Trophoblast cell (in vitro differentiated cells and primary cell): ENCODE measurements at regions not wholly inside any gene's neighbourhood (a gene's known extent, or its start where the extent isn't known, plus 50 kb on each side); places are given as distances from the start of the nearest gene placed in this dataset.

Experiments used
- DNase-seq, 2 donors: peaks; one replicate each; pipeline ENCODE4 v3.0.0-alpha.2; 2016
- H2AFZ ChIP-seq: 2 replicates; pipeline ENCODE4 v1.6.1; 2013; ENCODE audit warnings: low read length, moderate library complexity, mild to moderate bottlenecking; ENCODE audit not compliant: insufficient read depth, poor library complexity
- H2AK5ac ChIP-seq: 2 replicates; pipeline ENCODE4 v1.6.1; 2013; ENCODE audit warnings: mild to moderate bottlenecking, low read length
- H2BK120ac ChIP-seq: 2 replicates; pipeline ENCODE4 v1.6.1; 2013; ENCODE audit warnings: low read length, mild to moderate bottlenecking, moderate library complexity; ENCODE audit not compliant: insufficient read depth, poor library complexity
- H2BK12ac ChIP-seq: 2 replicates; pipeline ENCODE4 v1.6.1; 2013; ENCODE audit warnings: mild to moderate bottlenecking, low read length, moderate library complexity
- H2BK5ac ChIP-seq: 2 replicates; pipeline ENCODE4 v1.6.1; 2013; ENCODE audit warnings: low read length, low read depth, moderate library complexity, mild to moderate bottlenecking; ENCODE audit not compliant: poor library complexity
- H3K14ac ChIP-seq: 2 replicates; pipeline ENCODE4 v1.6.1; 2013; ENCODE audit warnings: mild to moderate bottlenecking, low read length
- H3K18ac ChIP-seq: 2 replicates; pipeline ENCODE4 v1.6.1; 2013; ENCODE audit warnings: mild to moderate bottlenecking, low read length
- H3K23ac ChIP-seq: 2 replicates; pipeline ENCODE4 v1.6.1; 2013; ENCODE audit warnings: low read length
- H3K27ac ChIP-seq: 2 replicates; pipeline ENCODE4 v1.5.1; 2013; ENCODE audit warnings: low read depth, mild to moderate bottlenecking, inconsistent platforms, low read length, moderate library complexity
- H3K27me3 ChIP-seq: 2 replicates; pipeline ENCODE4 v1.6.1; 2013; ENCODE audit warnings: inconsistent platforms, mild to moderate bottlenecking, low read length, moderate library complexity; ENCODE audit not compliant: insufficient read depth
- H3K36me3 ChIP-seq, 2 experiments: 1 replicate in 1 of 2; 2 replicates in 1 of 2; pipeline ENCODE4 v1.6.1; 2013; ENCODE audit warnings: low read length in 2 of 2, mild to moderate bottlenecking in 2 of 2, moderate library complexity in 1 of 2; ENCODE audit not compliant: insufficient read depth in 2 of 2, control insufficient read depth in 1 of 2
- H3K4ac ChIP-seq: 2 replicates; pipeline ENCODE4 v1.6.1; 2013; ENCODE audit warnings: low read depth, mild to moderate bottlenecking, low read length, moderate library complexity
- H3K4me1 ChIP-seq, 2 experiments: 1 replicate in 1 of 2; 2 replicates in 1 of 2; pipeline ENCODE4 v1.6.1; 2013; ENCODE audit warnings: low read length in 2 of 2, mild to moderate bottlenecking in 2 of 2, moderate library complexity in 1 of 2; ENCODE audit not compliant: insufficient read depth in 2 of 2, control insufficient read depth in 1 of 2
- H3K4me2 ChIP-seq: 2 replicates; pipeline ENCODE4 v1.6.1; 2013; ENCODE audit warnings: inconsistent platforms, mild to moderate bottlenecking, low read length, moderate library complexity
- H3K4me3 ChIP-seq: 2 replicates; pipeline ENCODE4 v1.5.1; 2013; ENCODE audit warnings: mild to moderate bottlenecking, low read depth, low read length, inconsistent platforms
- H3K79me1 ChIP-seq: one replicate; pipeline ENCODE4 v1.6.1; 2013; ENCODE audit warnings: low read length
- H3K79me2 ChIP-seq: 2 replicates; pipeline ENCODE4 v1.6.1; 2013; ENCODE audit warnings: low read length, mild to moderate bottlenecking; ENCODE audit not compliant: control insufficient read depth, insufficient read depth, poor library complexity
- H3K9ac ChIP-seq: 2 replicates; pipeline ENCODE4 v1.6.1; 2013; ENCODE audit warnings: mild to moderate bottlenecking, low read length
- H3K9me3 ChIP-seq: 2 replicates; pipeline ENCODE4 v1.6.1; 2013; ENCODE audit warnings: low read depth, mild to moderate bottlenecking, control low read depth, inconsistent platforms, low read length; ENCODE audit not compliant: insufficient read depth
- H4K12ac ChIP-seq: 2 replicates; pipeline ENCODE4 v1.6.1; 2013; ENCODE audit warnings: low read depth, mild to moderate bottlenecking, low read length, moderate library complexity
- H4K8ac ChIP-seq: 2 replicates; pipeline ENCODE4 v1.6.1; 2013; ENCODE audit warnings: low read depth, mild to moderate bottlenecking, low read length, moderate library complexity
- H4K91ac ChIP-seq: one replicate; pipeline ENCODE4 v1.6.1; 2013; ENCODE audit warnings: low read depth, mild to moderate bottlenecking, low read length, moderate library complexity
- WGBS: extraction: QIAGEN DNeasy Blood & Tissue Kit; methylation state at CpG from one replicate; pipeline ENCODE4 v1.1.7; 2013; ENCODE audit warnings: missing lambda C conversion rate; ENCODE audit not compliant: insufficient read length, insufficient coverage; ENCODE audit errors: extremely low coverage; 5-methylcytosine and 5-hydroxymethylcytosine counted together

GRCh38 chr14:101410126-101410525 is 151.2 kb upstream of the DIO3 start:
- Histone ChIP-seq H2BK5ac (no peak overlapping the region), H3K18ac (no peak overlapping the region), H3K4ac (no peak overlapping the region), H2BK120ac (no peak overlapping the region), H3K36me3 (no peaks in the 10 kb centered on the region), H3K79me2 (no peaks in the 10 kb centered on the region), H3K27me3 (no peaks in the 10 kb centered on the region), H3K27ac (no peak overlapping the region), H4K12ac (no peak overlapping the region), H3K23ac (no peak overlapping the region), H3K79me1 (no peaks in the 10 kb centered on the region), H2BK12ac (no peak overlapping the region), H3K14ac (no peak overlapping the region), H2AFZ (no peak overlapping the region), H3K4me3 (no peak overlapping the region), H2AK5ac (no peak overlapping the region), H4K91ac (no peak overlapping the region), H3K9ac (no peak overlapping the region), H4K8ac (no peak overlapping the region), H3K9me3 (peaks cover 5% of the 10 kb centered on the region), H3K4me1 (peaks cover 0 to 3% of the 10 kb centered on the region in 2 experiments), H3K4me2 (no peak overlapping the region)
- no peak for DNase-seq
- no CpG with 5 or more reads among the region's 5 CpGs for WGBS

GRCh38 chr14:101411151-101411550 is 150.1 kb upstream of the DIO3 start:
- no peak overlapping the region for H3K23ac ChIP-seq
- H4K8ac ChIP-seq = no peak overlapping the region
- H2AK5ac ChIP-seq = no peak overlapping the region
- H3K79me1 ChIP-seq = no peaks in the 10 kb centered on the region
- no peak overlapping the region for H3K4ac ChIP-seq
- no peaks in the 10 kb centered on the region for H3K79me2 ChIP-seq
- no peaks in the 10 kb centered on the region for H3K36me3 ChIP-seq
- H2BK5ac ChIP-seq = no peak overlapping the region
- H3K14ac ChIP-seq = no peak overlapping the region
- no peak overlapping the region for H3K27ac ChIP-seq
- no peak overlapping the region for H3K4me3 ChIP-seq
- peaks cover 5% of the 10 kb centered on the region for H3K9me3 ChIP-seq
- no peak overlapping the region for H2BK12ac ChIP-seq
- H4K12ac ChIP-seq = no peak overlapping the region
- H3K4me1 ChIP-seq = peaks cover 0 to 3% of the 10 kb centered on the region in 2 experiments
- no peaks in the 10 kb centered on the region for H3K27me3 ChIP-seq
- H4K91ac ChIP-seq = no peak overlapping the region
- no peak for DNase-seq
- WGBS = no CpG with 5 or more reads among the region's 9 CpGs
- H2AFZ ChIP-seq = no peak overlapping the region
- H3K9ac ChIP-seq = no peak overlapping the region
- H3K4me2 ChIP-seq = no peak overlapping the region
- H3K18ac ChIP-seq = no peak overlapping the region
- H2BK120ac ChIP-seq = no peak overlapping the region

- Histone ChIP-seq H3K79me2 (no peaks in the 10 kb centered on the region), H3K4me3 (no peak overlapping the region), H3K27me3 (no peaks in the 10 kb centered on the region), H2BK12ac (no peak overlapping the region), H2AFZ (no peak overlapping the region), H3K14ac (no peak overlapping the region), H2AK5ac (no peak overlapping the region), H3K9ac (no peak overlapping the region), H3K18ac (no peak overlapping the region), H3K4me1 (peaks cover 0 to 3% of the 10 kb centered on the region in 2 experiments), H2BK120ac (no peak overlapping the region), H3K4ac (no peak overlapping the region), H3K79me1 (no peaks in the 10 kb centered on the region), H3K27ac (no peak overlapping the region), H2BK5ac (no peak overlapping the region), H4K12ac (no peak overlapping the region), H4K91ac (no peak overlapping the region), H3K23ac (no peak overlapping the region), H3K4me2 (no peak overlapping the region), H4K8ac (no peak overlapping the region), H3K9me3 (peaks cover 5% of the 10 kb centered on the region), H3K36me3 (no peaks in the 10 kb centered on the region)
- DNase-seq = no peak
- WGBS = no CpG with 5 or more reads among the region's 10 CpGs
Measured at GRCh38 chr14:101411779-101412178, 149.5 kb upstream of the DIO3 start.

- Histone ChIP-seq H2BK5ac (no peak overlapping the region), H3K27me3 (no peaks in the 10 kb centered on the region), H3K9me3 (peaks cover 5% of the 10 kb centered on the region), H3K4ac (no peak overlapping the region), H3K18ac (no peak overlapping the region), H3K79me2 (no peaks in the 10 kb centered on the region), H3K14ac (no peak overlapping the region), H3K4me1 (no peaks in the 10 kb centered on the region), H2BK120ac (no peak overlapping the region), H3K36me3 (no peaks in the 10 kb centered on the region), H3K4me2 (no peak overlapping the region), H3K23ac (no peak overlapping the region), H3K79me1 (no peaks in the 10 kb centered on the region), H4K12ac (no peak overlapping the region), H3K9ac (no peak overlapping the region), H4K91ac (no peak overlapping the region), H2AK5ac (no peak overlapping the region), H3K4me3 (no peak overlapping the region), H2AFZ (no peak overlapping the region), H3K27ac (no peak overlapping the region), H2BK12ac (no peak overlapping the region), H4K8ac (no peak overlapping the region)
- no peak for DNase-seq
- WGBS = no CpG with 5 or more reads among the region's 5 CpGs
Measured at GRCh38 chr14:101412739-101413138, 148.6 kb upstream of the DIO3 start.
